Endodermal cell (in vitro differentiated cells): ENCODE measurements at regions not wholly inside any gene's neighbourhood (a gene's known extent, or its start where the extent isn't known, plus 50 kb on each side); places are given as distances from the start of the nearest gene placed in this dataset.

Source experiments
- DNase-seq: peaks from one replicate; pipeline ENCODE4 v3.0.0-alpha.2; 2017
- H3K27ac ChIP-seq: 2 replicates; pipeline ENCODE4 v1.5.1; 2013; ENCODE audit warnings: mild to moderate bottlenecking, low read depth, low read length, moderate library complexity
- H3K27me3 ChIP-seq: 2 replicates; pipeline ENCODE4 v1.6.1; 2013; ENCODE audit warnings: mild to moderate bottlenecking, low read length, moderate library complexity; ENCODE audit not compliant: insufficient read depth, control insufficient read depth, poor library complexity, severe bottlenecking
- H3K36me3 ChIP-seq: 2 replicates; pipeline ENCODE4 v1.7.0; 2013; ENCODE audit warnings: mild to moderate bottlenecking, low read length, moderate library complexity; ENCODE audit not compliant: control insufficient read depth, insufficient read depth
- H3K4me1 ChIP-seq: one replicate; pipeline ENCODE4 v1.7.0; 2013; ENCODE audit warnings: low read length; ENCODE audit not compliant: control insufficient read depth, insufficient read depth
- H3K4me3 ChIP-seq: 2 replicates; pipeline ENCODE4 v1.5.1; 2013; ENCODE audit warnings: mild to moderate bottlenecking, low read length, moderate library complexity
- H3K9ac ChIP-seq: 2 replicates; pipeline ENCODE4 v1.6.1; 2013; ENCODE audit warnings: mild to moderate bottlenecking, low read length, moderate library complexity; ENCODE audit not compliant: poor library complexity, severe bottlenecking; ENCODE audit errors: extremely low read depth
- H3K9me3 ChIP-seq: 2 replicates; pipeline ENCODE4 v1.6.1; 2013; ENCODE audit warnings: mild to moderate bottlenecking, low read length, moderate library complexity; ENCODE audit not compliant: control insufficient read depth
- H3K27ac Mint-ChIP-seq: 2 replicates; pipeline ENCODE4 v1.8.0; 2020; ENCODE audit warnings: mixed read lengths
- H3K27me3 Mint-ChIP-seq: 2 replicates; pipeline ENCODE4 v1.8.0; 2021; ENCODE audit warnings: mild to moderate bottlenecking, mixed read lengths; ENCODE audit not compliant: insufficient read depth
- H3K36me3 Mint-ChIP-seq: 2 replicates; pipeline ENCODE4 v1.8.0; 2020; ENCODE audit warnings: low read depth, mixed read lengths
- H3K4me1 Mint-ChIP-seq: 2 replicates; pipeline ENCODE4 v1.8.0; 2020; ENCODE audit warnings: mixed read lengths
- H3K4me3 Mint-ChIP-seq: 2 replicates; pipeline ENCODE4 v1.8.0; 2020; ENCODE audit warnings: mild to moderate bottlenecking, moderate library complexity, mixed read lengths
- H3K9me3 Mint-ChIP-seq: 2 replicates; pipeline ENCODE4 v1.8.0; 2020; ENCODE audit warnings: mild to moderate bottlenecking, mixed read lengths
- CTCF ChIP-seq: fragments of 200-600 bp; sonication (generic); conservative IDR thresholded peaks from 2 replicates; pipeline ENCODE4 v1.5.0; 2021; ENCODE audit warnings: antibody characterized with exemption, mild to moderate bottlenecking
- WGBS, 2 experiments: methylation state at CpG; one replicate each; pipeline versions ENCODE4 v1.1.5 to v1.1.7; 2013; ENCODE audit warnings: missing lambda C conversion rate in 2 of 2, mixed read lengths in 1 of 2; ENCODE audit not compliant: insufficient coverage in 1 of 2, insufficient read length in 1 of 2; 5-methylcytosine and 5-hydroxymethylcytosine counted together

GRCh38 chr2:158743466-158743865, 51.7 kb upstream of the DAPL1 start:
- DNase-seq, result no peak
- Histone ChIP-seq H3K27ac (no peak overlapping the region), H3K9me3 (no peaks in the 10 kb centered on the region), H3K36me3 (no peaks in the 10 kb centered on the region), H3K9ac (no peak overlapping the region), H3K27me3 (no peaks in the 10 kb centered on the region), H3K4me3 (no peak overlapping the region), H3K4me1 (peaks cover 2% of the 10 kb centered on the region)
- Mint-ChIP-seq H3K4me3 (no peak overlapping the region), H3K36me3 (no peaks in the 10 kb centered on the region), H3K27me3 (peaks cover 6% of the 10 kb centered on the region), H3K9me3 (no peaks in the 10 kb centered on the region), H3K27ac (no peak overlapping the region), H3K4me1 (peaks cover 26% of the 10 kb centered on the region)
- no peak for TF ChIP-seq CTCF
- WGBS, 2 experiments, result 81% methylated on average over 4 of the region's 4 CpGs; no CpG with 5 or more reads in 1 of the 2 experiments

GRCh38 chr2:158743879-158744278, 51.2 kb upstream of the DAPL1 start:
- Mint-ChIP-seq H3K27ac (no peak overlapping the region), H3K4me1 (peaks cover 26% of the 10 kb centered on the region), H3K27me3 (peaks cover 6% of the 10 kb centered on the region), H3K9me3 (no peaks in the 10 kb centered on the region), H3K36me3 (no peaks in the 10 kb centered on the region), H3K4me3 (no peak overlapping the region)
- no peak for DNase-seq
- no peak overlapping the region for H3K4me3 ChIP-seq
- H3K4me1 ChIP-seq, result peaks cover 2% of the 10 kb centered on the region
- no peaks in the 10 kb centered on the region for H3K9me3 ChIP-seq
- H3K27me3 ChIP-seq, result no peaks in the 10 kb centered on the region
- no peak overlapping the region for H3K27ac ChIP-seq
- H3K36me3 ChIP-seq, result no peaks in the 10 kb centered on the region
- H3K9ac ChIP-seq, result no peak overlapping the region
- TF ChIP-seq CTCF, result no peak

GRCh38 chr2:158745067-158745865, 49.9 kb upstream of the DAPL1 start:
- Histone ChIP-seq H3K9ac (no peak overlapping the region), H3K27ac (no peak overlapping the region), H3K4me1 (peaks cover 2% of the 10 kb centered on the region), H3K36me3 (no peaks in the 10 kb centered on the region), H3K4me3 (no peak overlapping the region), H3K9me3 (no peaks in the 10 kb centered on the region), H3K27me3 (no peaks in the 10 kb centered on the region)
- Mint-ChIP-seq H3K27me3 (peaks cover 7% of the 10 kb centered on the region), H3K4me1 (peaks cover 26% of the 10 kb centered on the region), H3K27ac (peak overlapping the region; percentile 16), H3K9me3 (no peaks in the 10 kb centered on the region), H3K4me3 (peak overlapping the region; percentile 40), H3K36me3 (no peaks in the 10 kb centered on the region)
- 24 to 33% methylated on average over 13 to 16 of the region's 16 CpGs for WGBS, 2 experiments
- peak; percentile 87 for DNase-seq
- TF ChIP-seq CTCF, result peak; percentile 82
